ENCODE measurements at regions not wholly inside any gene's neighbourhood (a gene's known extent, or its start where the extent isn't known, plus 50 kb on each side); places are given as distances from the start of the nearest gene placed in this dataset.
"Not testable (repeated sequence)": the region's sequence is repeated elsewhere in the genome, so short reads cannot be mapped to it uniquely, and the experiment has no call there.

GRCh38 chr13:81563091-81563490, 1222.2 kb upstream of the SPRY2 start:
- peak; percentile 53 for DNase-seq

GRCh38 chr13:81562598-81562997, 1221.7 kb upstream of the SPRY2 start:
- no peak for DNase-seq

GRCh38 chr13:81551036-81551435, 1210.1 kb upstream of the SPRY2 start:
- no peak for DNase-seq

GRCh38 chr13:81546294-81546693, 1205.4 kb upstream of the SPRY2 start:
- DNase-seq: not testable (repeated sequence)

- peak; percentile 10 for DNase-seq
These were observed 1199.9 kb upstream of the SPRY2 start for GRCh38 chr13:81540777-81541176.

GRCh38 chr13:81539643-81540150, 1198.8 kb upstream of the SPRY2 start:
- DNase-seq: no peak

- no peak for DNase-seq
These were observed 1158.0 kb upstream of the SPRY2 start for GRCh38 chr13:81498969-81499368.

- no peak for DNase-seq
These were observed 1152.2 kb upstream of the SPRY2 start for GRCh38 chr13:81493144-81493543.

- DNase-seq: no peak
These were observed 1151.5 kb upstream of the SPRY2 start for GRCh38 chr13:81492449-81492848.

- DNase-seq: no peak
These were observed 1147.1 kb upstream of the SPRY2 start for GRCh38 chr13:81488021-81488420.

- DNase-seq: peak; percentile 4
These were observed 1146.2 kb upstream of the SPRY2 start for GRCh38 chr13:81487151-81487550.

GRCh38 chr13:81480634-81481033, 1139.7 kb upstream of the SPRY2 start:
- no peak for DNase-seq

- no peak for DNase-seq
These were observed 1132.5 kb upstream of the SPRY2 start for GRCh38 chr13:81473366-81473899.

GRCh38 chr13:81458170-81458569, 1117.2 kb upstream of the SPRY2 start:
- peak; percentile 12 for DNase-seq

GRCh38 chr13:81446441-81446840, 1105.5 kb upstream of the SPRY2 start:
- no peak for DNase-seq

- DNase-seq: no peak
These were observed 1102.0 kb upstream of the SPRY2 start for GRCh38 chr13:81442904-81443303.

- no peak for DNase-seq
These were observed 1084.4 kb upstream of the SPRY2 start for GRCh38 chr13:81425286-81425685.

GRCh38 chr13:81409284-81409683, 1068.4 kb upstream of the SPRY2 start:
- no peak for DNase-seq

GRCh38 chr13:81408647-81409046, 1067.7 kb upstream of the SPRY2 start:
- DNase-seq: no peak

GRCh38 chr13:81406639-81407292, 1065.8 kb upstream of the SPRY2 start:
- DNase-seq: no peak

GRCh38 chr13:81406022-81406421, 1065.1 kb upstream of the SPRY2 start:
- no peak for DNase-seq

GRCh38 chr13:81396192-81396591, 1055.3 kb upstream of the SPRY2 start:
- DNase-seq: no peak

- no peak for DNase-seq
These were observed 1054.4 kb upstream of the SPRY2 start for GRCh38 chr13:81395368-81395767.

- no peak for DNase-seq
These were observed 1053.7 kb upstream of the SPRY2 start for GRCh38 chr13:81394640-81395039.
